GM19043 (cell line): ENCODE measurements at regions not wholly inside any gene's neighbourhood (a gene's known extent, or its start where the extent isn't known, plus 50 kb on each side); places are given as distances from the start of the nearest gene placed in this dataset.

Experiments
- ATAC-seq: cut with Tn5 transposase; IDR thresholded peaks from one replicate; pipeline ENCODE4 v1.9.1; 2021; ENCODE audit warnings: low read depth; ENCODE audit not compliant: unreplicated experiment

DNA sequence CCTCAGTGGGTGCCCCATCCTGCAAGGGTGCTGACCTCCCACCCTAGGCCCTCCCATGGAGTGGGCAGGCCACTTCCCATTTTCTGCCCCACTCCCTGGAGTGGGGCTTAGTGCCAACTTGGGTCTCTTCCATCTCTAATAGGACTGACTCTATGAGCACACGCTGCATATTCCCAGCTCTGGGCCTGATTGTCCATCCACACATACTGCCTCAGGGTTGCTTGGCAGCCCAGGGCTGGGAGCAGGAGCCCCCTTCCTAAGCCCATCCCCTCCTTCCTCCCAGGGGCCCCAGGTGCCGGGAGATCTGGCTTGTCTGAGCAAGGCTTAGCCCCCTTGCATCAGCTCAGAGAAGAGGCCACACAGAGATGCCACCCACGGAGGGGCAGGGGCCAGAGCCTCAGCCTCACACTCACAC lies 55.1 kb downstream of the PJA1 start:
- ATAC-seq: no peak

DNA sequence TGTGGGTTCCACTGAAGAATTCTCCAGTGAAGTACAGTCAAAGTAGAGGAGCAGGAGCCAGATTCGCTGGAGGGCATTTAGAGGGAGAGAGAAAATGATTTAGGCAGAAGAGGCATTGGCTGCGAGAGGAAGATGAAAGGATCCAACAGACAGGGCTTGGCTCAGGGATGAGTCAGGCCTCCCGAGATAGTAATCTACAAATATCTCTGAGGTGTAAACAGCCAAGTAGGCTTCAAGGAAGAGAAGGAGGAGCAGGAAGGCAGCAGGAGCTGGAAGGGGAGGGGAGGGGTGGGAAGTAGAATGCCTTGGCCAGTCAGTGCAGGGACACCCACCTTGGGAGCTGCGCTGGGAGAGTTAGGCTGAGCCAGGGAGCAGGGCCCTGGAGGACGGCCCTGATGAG lies 55.5 kb downstream of the PJA1 start:
- ATAC-seq: no peak

DNA sequence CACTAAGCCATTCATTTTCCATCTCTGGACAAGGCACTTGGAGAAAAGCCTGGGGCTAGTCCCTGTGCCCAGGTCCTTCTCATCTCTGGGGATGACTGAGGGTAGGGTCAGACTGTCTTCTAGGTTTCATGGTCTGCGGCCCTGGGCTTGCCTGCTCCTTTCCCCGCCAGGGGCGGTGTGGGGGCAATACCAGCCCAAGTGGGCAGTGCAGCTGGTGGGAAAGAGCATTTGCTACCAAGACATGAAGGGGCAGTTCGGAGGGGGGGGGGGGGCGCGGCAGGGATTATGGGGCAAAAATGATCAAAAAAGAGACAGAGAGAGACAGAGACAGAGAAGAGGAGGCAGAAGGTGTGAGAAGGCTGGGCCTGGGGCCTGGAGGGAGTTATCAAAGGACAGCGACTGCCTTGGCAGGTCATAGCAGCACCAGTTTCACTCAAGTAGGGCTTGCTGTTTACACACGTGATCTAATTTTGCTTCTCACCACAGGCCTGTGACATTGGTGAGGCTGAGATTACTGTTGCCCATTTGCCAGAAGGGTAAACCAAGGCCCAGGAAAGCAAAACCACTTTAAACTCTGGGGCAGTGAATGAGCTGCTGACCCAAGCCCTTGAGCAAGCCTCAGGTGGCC lies 56.1 kb downstream of the PJA1 start:
- ATAC-seq: no peak

DNA sequence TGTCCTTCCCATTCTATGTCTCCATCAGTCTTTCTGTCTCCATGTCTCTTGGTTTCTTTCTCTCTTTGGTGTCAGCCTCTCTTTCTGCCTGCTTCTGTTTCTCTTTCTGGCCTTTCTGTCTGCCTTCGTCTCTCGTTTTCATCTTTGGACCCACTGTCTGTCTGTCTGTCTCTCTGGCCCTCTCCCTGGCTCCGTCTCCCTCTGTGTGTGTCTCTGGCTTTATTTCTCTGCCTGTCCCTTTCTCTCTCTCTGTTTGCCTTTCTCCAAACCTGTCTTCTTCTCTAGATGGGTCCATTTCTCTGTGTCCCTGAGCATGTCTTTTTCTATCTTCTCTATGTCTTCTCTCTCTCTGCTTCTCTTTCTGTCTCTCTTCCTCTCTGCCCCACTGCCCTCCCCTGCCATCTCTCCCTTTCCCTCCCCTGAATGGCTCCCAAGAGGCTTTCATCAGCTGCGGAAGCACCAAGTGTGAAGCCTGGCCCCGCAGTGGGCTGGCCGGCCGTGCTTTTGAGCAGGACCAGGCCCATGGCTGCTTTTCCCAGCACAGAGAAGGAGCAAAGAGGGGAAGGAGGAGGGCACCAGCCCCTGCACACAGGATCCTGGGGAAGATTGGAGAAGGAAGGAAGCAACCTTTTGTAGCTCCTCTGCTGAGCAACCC lies 57.4 kb downstream of the PJA1 start:
- no peak for ATAC-seq

DNA sequence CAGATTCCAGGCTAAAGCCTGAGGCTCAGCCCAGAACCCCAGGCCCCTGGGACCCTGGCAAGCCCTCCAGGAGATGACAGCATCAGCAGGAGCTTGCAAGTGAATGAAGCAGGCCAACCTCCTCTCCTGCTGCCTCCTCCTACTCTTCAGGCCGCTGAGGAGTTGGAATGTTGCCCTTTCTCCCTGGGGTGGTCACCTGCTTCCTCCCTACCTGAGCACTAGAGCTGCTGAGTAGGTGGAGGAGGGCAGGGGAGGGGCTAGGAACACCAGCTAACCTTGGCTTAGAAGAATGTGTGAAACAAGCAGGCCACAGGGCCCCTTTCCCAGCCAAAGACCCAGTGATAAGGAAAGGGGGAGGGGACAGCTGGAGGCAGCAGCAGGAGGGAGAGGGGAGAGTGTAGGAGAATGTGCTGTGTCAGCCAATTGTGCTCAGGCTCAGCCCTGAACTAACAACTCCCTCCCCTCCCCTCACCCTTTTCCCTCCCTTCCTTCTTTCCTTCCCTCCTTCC lies 58.0 kb downstream of the PJA1 start:
- ATAC-seq: no peak

DNA sequence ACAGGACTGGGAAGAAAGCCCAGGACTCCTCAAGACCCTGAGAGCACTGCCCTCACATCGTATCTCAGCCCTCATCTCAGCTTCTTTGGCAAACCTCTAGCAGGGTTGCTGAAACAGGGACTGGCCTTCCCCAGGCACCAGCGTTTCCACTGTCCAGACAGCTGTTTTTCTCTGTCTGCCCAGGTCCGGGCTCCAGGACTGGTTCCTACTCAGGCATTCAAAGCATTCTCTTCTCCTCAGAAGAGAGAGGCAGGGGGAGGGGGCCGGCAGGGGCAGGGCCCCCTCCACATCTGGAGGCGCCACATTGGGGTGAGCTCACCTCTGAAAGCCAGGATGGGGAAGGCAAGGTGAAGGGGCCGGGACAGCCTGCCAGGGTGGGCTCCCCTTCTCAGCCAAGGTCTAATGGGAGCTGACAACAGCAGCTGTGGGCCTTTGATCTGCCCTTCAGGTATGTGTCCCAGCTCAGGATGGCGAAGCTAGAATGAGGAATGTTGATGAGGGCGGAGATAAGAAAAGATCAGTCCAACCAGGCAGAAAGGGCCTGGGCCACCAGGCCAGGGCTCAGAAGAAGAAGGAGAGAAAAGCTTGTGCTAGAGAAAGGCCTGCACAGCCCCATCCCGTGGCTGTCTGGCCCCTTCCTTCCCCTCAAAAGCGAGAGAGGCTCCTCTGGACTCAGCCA lies 60.4 kb downstream of the PJA1 start:
- no peak for ATAC-seq

DNA sequence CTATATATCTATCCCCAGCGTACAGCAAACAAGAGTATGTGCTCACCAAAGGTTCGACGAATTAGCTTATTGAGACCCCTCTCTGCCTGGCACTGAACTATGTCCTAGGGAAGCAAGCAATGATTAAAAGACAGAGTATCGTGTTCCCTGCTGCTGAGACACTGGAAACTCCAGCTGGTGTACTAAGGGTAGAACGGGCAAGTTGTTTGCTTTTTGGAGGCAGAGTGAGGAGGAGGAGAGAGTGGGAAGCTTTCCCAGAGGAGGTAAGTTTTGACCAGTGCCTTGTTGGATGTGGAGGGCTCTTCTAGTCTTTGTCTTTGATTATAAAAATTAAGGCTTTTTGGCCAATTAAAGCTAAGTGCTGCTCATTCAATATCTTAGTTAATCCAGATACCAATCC lies 61.7 kb downstream of the PJA1 start:
- ATAC-seq: no peak

DNA sequence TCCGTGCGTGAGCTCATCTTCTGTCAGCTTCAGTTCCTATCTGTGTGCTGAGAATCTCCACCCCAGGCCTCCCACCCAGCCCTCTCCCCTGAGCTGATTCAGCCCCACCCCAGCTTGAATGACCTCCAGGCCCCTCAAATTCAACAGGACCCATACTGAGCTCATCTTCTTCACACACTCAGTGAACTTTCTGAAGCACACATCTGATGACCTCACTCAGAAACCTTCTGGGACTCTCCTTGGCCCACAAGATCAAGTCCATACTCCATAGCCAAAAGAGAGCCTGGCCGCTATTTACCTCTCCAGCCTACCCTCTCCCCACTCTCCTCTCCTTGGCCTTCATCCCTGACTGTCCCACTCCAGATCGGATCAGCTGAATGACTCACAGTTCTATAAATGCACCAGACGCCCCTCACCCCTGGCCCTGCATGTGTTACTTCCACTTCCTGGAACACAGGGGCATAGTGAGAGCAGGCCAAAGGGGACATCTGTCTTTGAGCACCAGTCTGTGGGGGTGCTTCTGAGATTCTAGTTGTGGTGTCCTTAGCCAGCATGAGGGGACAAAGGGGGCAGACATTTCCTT lies 62.5 kb downstream of the PJA1 start:
- ATAC-seq: no peak

DNA sequence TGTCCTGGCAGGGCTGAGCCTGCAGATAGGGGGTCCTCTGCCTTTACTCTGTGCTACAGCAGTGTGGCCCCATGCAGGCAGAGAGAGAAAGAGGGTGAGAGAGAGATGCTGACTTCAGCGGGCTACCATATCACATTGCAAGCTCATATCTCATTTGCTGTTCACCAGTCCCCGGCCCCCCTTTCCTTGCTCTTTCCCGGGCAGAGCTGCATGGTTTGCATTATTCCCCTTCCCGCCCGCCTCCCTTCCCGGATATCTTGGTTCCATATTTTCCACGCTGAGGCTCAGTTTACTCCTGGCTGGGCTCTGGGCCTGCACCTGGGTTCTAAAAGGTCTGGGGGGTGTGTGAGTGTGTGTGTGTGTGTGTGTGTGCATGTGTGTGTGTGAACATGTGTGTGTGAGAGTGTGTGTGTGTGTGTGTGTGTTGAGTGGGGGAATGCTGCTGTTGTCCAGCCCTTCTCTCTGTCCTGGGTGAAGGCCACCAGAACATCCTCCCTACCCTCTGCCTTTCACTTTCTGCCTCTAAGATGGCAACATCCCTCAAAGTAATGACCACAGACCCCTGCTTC lies 63.5 kb downstream of the PJA1 start:
- no peak for ATAC-seq

DNA sequence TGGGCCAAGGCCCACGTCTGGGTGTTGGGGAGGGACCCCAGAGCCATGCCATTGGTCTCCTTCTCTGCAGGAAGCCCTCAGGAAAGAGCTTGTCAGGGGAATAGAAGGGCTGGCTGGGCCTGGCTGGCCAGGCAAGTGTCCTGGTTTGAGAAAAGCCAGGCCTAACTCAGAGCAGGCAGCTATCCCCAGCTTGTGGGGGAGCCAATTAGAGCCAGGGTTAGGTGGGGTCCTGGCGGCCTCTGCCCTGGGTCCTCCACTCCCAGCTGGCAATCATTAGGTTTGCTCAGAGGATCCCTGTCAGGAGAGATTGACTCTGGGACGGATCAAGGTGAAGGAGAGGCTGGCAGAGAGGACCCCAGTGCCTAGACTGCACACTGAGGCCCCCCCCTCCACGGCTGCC lies 64.8 kb downstream of the PJA1 start:
- no peak for ATAC-seq

DNA sequence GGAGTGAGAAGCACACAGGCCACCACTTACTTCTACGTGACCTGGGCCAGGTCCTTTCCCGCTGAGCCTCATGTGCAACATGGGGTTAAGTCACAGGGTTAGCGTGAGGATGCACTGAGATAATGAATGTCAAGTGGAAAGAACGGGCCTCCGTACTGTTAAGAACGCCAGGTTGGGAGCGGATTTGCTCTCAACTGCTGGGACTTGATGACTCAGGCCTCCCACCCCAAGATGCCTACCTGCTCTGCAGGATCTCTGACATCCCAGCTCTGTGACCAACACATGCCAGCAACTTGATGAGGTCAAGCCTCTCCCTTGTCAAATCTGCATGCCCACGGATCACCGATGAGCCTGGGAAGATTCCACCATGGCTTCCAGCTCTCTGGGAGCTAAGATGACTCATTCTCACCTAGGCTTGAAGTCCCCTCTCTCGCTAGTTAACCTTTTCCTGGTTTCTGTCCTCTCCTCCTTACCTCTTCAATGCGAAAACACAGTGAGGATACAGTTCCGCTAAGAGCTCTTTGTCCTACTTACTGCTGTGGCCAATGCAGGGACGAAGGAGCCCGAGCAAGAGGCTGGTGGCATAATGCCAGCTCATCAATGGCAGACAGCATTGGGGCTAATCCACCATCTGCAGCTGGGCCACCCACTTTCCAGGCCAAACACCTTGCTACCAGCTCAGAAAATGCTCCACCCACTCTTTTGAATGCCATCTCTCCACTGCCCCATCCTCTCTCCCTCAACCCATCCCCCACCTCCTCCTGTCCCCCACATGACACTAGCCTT lies 67.6 kb downstream of the PJA1 start:
- no peak for ATAC-seq

DNA sequence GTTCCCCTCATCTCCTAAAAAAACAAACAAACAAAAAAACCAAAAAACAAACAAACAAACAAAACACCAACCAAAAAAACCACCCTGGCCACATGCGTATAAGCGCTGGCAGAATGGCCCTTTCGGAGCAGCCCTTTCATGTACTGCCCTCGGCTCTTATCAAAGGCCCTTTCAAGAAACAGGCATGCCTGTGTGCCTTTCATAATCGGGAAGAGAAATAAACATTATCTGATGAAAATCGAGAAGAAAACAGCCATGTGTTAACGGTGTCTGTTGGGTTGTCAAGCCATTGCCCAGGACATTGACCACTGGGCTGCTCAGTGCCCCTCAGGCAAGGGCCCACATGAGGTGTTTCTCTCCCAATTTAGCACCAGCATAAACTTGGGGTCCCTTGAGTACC lies 68.3 kb downstream of the PJA1 start:
- no peak for ATAC-seq

DNA sequence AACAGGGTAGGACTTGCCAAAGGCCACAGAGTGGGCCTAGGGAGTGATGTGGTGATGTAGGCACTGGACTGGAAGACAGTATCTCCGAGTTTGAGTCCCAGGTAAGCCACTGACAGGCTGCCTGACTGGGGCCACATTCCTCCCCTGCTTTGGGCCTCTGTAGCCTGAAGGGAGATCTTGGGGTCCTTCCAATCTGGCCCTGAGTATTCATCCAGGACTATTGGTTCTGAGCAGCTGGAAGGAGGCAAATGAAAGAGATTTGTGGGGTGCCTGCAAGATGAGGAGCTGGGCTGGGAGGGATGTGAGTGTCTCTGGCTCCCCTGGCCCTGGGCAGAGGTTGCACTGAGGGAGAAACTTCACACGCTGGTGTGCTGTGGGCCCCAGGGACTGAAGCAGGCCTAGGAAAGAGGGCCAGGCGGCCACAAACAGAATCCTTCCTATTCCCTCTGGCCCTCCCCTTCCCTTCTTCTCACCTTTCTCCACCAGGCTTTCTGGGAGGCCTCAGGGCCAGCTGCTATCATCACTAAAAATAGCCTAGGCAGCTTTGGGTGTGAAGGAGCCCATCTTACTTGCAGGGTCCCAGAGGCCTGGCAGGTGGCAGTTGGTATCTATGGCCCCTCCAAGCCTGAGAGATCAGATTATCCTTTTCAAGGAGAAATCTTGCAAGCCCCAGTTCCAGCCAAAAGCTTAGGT lies 70.1 kb downstream of the PJA1 start:
- no peak for ATAC-seq

DNA sequence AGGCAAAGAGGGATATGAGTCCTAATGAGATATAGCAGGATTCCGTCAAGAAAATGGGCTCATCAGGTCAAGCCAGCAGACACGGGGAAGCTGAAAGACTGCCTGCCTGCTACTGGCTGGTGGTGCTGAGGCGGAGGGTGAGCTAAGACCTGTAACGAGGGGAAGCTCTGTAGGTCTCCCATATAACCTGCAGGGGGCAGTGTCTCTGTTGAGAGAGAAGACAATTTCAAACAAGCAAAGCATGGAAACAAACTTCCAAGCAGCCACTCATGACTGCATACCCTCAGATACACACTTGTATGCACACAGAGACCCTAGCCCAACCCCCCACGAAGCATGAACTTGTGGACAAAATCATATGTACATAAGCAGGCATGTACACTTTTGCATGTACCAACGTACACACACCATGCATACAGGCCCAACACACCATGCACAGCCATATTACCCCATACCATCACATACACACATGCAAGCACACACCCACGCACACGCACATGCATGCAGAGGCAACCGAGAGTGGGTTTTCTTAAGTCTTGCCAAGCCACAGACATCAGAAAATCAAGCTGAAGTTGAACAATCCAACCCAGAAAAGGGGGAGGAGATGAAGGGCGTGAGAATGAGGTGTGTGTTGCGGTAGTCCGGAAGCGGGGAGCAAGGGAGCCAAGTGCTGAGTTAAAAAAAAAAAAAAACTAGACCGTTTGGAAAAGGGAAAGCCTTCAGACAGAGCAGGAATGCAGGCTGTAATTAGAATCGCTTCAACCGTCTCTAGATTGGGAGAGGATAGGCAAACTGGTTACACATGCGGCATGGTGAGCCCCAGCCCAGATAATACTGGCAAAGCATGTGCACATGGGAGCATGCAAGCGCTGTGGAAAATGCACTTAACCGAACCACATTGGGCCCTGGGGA lies 71.0 kb downstream of the PJA1 start:
- no peak for ATAC-seq

DNA sequence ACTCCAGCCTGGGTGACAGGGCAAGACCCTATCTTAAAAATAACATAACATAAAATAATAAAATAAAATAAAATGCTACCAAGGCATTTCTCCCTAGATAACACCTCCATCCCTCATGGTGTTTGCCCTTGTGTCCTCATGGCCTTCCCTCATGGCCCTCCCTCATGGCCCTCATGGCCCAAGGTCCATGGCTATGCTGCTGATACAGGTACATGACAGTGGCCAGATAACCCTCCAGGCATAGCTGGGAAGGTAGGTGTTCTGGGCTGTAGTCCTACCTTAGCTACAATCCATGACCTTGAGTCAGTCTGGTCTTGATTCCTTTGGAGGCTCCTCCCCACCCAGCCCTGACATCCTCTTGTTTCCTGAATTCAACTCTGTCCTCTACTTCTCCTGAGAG lies 75.2 kb downstream of the PJA1 start:
- ATAC-seq: no peak

DNA sequence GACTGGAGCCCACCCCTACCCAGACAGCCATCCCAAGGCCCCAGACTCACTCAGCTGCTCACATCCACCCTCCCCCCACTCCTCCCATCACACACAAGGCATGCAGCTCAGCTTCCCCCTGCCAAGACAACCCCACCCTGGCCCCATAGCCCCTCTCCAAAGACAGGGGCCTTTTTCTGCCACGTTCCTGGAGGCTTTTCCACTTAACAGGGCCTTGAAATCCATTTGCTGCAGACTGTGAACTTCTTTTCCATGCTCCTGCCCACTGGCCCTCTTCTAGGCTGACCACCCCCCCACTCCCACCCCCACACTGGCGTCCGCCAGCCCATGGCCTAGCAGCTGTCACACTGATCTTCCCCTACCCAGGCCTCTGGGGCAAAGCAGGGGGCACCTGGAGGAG lies 76.0 kb downstream of the PJA1 start:
- ATAC-seq: no peak

DNA sequence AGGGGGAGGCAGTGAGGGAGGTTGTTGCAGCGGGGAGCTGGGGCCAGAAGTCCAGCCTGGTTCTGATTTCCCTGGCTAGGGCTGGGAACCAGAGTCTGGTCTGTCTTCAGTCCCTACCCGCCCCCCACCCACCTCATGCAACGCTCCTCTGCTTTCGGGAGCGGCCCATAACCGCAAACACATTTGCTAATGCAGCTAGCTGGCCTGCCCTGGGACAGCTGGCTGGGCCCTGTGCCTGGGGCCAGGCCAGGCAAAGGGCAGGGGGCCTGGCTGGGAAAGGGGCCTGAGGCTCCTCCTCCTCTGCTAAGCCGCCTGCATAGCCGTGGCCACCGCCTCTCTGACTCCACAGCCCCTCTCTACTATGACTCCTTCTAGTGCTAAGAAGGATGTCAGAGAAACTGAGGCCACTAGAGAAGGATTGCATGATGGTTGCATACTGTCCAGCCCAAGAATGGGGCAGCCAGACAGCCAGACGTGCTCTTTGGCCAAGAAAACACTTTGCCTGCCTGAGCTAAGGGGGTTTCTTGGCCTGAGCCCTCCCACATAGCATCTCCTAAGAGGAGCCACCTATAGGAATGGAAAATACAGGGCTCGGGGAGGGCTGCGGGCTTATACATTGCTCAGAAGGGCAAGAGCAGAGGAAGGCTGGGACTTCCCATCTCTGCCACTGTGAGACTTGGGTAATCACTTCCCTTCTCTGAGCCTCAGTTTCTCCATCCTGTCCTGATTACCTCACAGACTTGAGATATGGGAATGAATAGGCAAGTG lies 76.9 kb downstream of the PJA1 start:
- ATAC-seq: no peak

DNA sequence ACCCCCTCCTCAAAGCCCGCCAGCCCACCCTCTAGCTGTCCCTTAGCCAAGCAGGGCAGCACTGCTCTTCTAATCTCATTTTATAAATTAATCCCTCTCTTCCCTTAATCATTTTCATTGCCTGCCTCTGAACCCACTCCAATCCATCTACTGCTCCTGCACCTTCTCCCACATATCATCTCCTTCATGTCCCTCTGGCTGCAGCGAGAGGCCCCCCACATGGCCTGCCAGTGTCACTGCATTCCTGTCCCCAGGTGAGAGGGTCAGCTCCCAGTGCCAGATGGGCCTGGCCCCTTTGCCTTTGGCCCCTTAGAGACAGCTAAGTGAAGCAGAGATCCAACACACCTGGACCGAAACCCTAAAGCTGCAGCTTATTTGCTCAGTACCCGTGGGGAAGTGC lies 79.4 kb downstream of the PJA1 start:
- ATAC-seq: no peak
